ENCODE measurements at regions not wholly inside any gene's neighbourhood (a gene's known extent, or its start where the extent isn't known, plus 50 kb on each side); places are given as distances from the start of the nearest gene placed in this dataset.

DNA sequence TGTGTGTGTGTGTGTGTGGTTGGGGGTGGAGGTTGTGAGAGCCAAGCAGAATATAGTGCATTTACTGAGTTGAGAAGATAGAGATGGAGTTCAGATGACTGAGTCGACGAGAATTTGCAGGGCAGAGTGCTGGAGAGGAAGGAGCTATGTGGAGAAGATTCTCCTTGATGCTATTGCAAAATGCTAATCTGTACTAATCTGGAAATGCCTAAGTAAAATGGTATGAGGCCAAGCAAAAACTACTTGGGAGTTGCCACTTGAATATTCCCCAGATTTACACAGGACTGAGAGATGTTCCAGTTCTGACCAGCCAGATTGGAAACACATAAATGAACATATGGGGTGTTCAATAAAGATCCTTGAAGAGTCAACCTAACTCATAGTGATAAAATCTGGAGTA is 316.4 kb downstream of the NSUN3 start:
- TF ChIP-seq, protein P1, sequence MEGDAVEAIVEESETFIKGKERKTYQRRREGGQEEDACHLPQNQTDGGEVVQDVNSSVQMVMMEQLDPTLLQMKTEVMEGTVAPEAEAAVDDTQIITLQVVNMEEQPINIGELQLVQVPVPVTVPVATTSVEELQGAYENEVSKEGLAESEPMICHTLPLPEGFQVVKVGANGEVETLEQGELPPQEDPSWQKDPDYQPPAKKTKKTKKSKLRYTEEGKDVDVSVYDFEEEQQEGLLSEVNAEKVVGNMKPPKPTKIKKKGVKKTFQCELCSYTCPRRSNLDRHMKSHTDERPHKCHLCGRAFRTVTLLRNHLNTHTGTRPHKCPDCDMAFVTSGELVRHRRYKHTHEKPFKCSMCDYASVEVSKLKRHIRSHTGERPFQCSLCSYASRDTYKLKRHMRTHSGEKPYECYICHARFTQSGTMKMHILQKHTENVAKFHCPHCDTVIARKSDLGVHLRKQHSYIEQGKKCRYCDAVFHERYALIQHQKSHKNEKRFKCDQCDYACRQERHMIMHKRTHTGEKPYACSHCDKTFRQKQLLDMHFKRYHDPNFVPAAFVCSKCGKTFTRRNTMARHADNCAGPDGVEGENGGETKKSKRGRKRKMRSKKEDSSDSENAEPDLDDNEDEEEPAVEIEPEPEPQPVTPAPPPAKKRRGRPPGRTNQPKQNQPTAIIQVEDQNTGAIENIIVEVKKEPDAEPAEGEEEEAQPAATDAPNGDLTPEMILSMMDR (IDR thresholded peaks at IDR 0.05; ENCODE audit: insufficient read depth, low read depth, low read length): no peak
- TF ChIP-seq EZH2 (IDR thresholded peaks at IDR 0.05; ENCODE audit: insufficient read depth, low read length): no peak

Data from astrocyte (in vitro differentiated cells and primary cell).